ENCODE measurements at regions not wholly inside any gene's neighbourhood (a gene's known extent, or its start where the extent isn't known, plus 50 kb on each side); places are given as distances from the start of the nearest gene placed in this dataset.
"Not testable (repeated sequence)": the region's sequence is repeated elsewhere in the genome, so short reads cannot be mapped to it uniquely, and the experiment has no call there.

GRCh38 chr14:105605464-105606304 lies 79.3 kb downstream of the TMEM121 start:
- peak overlapping the region; percentile 40 for H3K4me2 ChIP-seq (ENCODE audit: low read length)
- H3K27ac ChIP-seq (ENCODE audit: low read depth, low read length), result no peak overlapping the region
- TF ChIP-seq CTCF (IDR thresholded peaks at IDR 0.05; ENCODE audit: low read depth, low read length, poor library complexity, severe bottlenecking), result no peak
- no peak for TF ChIP-seq EZH2phosphoT487 (IDR thresholded peaks at IDR 0.05; ENCODE audit: borderline replicate concordance, low read length)
- H3K9me3 ChIP-seq (ENCODE audit: control insufficient read depth, insufficient read depth, low read length), result no peaks in the 10 kb centered on the region
- peaks cover 28% of the 10 kb centered on the region for H3K4me1 ChIP-seq (ENCODE audit: control insufficient read depth, low read length)
- no peaks in the 10 kb centered on the region for H3K79me2 ChIP-seq (ENCODE audit: control insufficient read depth, low read length)
- H3F3A ChIP-seq (ENCODE audit: control insufficient read depth, insufficient read depth), result no peaks in the 10 kb centered on the region
- H3K4me3 ChIP-seq (ENCODE audit: low read length), result peak overlapping the region; percentile 23
- no peaks in the 10 kb centered on the region for H4K20me1 ChIP-seq (ENCODE audit: control insufficient read depth, insufficient read depth, low read depth, low read length)
- H3K27me3 ChIP-seq (ENCODE audit: control insufficient read depth, low read length), result peaks cover 17% of the 10 kb centered on the region
- no peaks in the 10 kb centered on the region for H3K9me2 ChIP-seq (replicated peaks; ENCODE audit: control insufficient read depth, low read length)
- H3K36me3 ChIP-seq (ENCODE audit: control insufficient read depth, low read length), result no peaks in the 10 kb centered on the region

- H3K36me3 ChIP-seq (ENCODE audit: control insufficient read depth, low read length); H3K9me3 ChIP-seq (ENCODE audit: control insufficient read depth, insufficient read depth, low read length); H3K4me3 ChIP-seq (ENCODE audit: low read length); H3K9me2 ChIP-seq (replicated peaks; ENCODE audit: control insufficient read depth, low read length); H3F3A ChIP-seq (ENCODE audit: control insufficient read depth, insufficient read depth); H3K79me2 ChIP-seq (ENCODE audit: control insufficient read depth, low read length); H4K20me1 ChIP-seq (ENCODE audit: control insufficient read depth, insufficient read depth, low read depth, low read length); H3K27ac ChIP-seq (ENCODE audit: low read depth, low read length); H3K4me2 ChIP-seq (ENCODE audit: low read length): not testable (repeated sequence)
- Histone ChIP-seq H3K27me3 (ENCODE audit: control insufficient read depth, low read length) (peaks cover 17% of the 10 kb centered on the region), H3K4me1 (ENCODE audit: control insufficient read depth, low read length) (peaks cover 28% of the 10 kb centered on the region)
Measured at GRCh38 chr14:105606305-105606975, 80.1 kb downstream of the TMEM121 start.

GRCh38 chr14:105607025-105607424 lies 80.6 kb downstream of the TMEM121 start:
- not testable (repeated sequence) for H3K4me2 ChIP-seq (ENCODE audit: low read length); H3K9me2 ChIP-seq (replicated peaks; ENCODE audit: control insufficient read depth, low read length); H3K4me3 ChIP-seq (ENCODE audit: low read length); H3K79me2 ChIP-seq (ENCODE audit: control insufficient read depth, low read length); H3K36me3 ChIP-seq (ENCODE audit: control insufficient read depth, low read length); H3F3A ChIP-seq (ENCODE audit: control insufficient read depth, insufficient read depth); H3K27ac ChIP-seq (ENCODE audit: low read depth, low read length); H3K9me3 ChIP-seq (ENCODE audit: control insufficient read depth, insufficient read depth, low read length); H4K20me1 ChIP-seq (ENCODE audit: control insufficient read depth, insufficient read depth, low read depth, low read length)
- peaks cover 17% of the 10 kb centered on the region for H3K27me3 ChIP-seq (ENCODE audit: control insufficient read depth, low read length)
- peaks cover 28% of the 10 kb centered on the region for H3K4me1 ChIP-seq (ENCODE audit: control insufficient read depth, low read length)

GRCh38 chr14:105614987-105615386 lies 88.6 kb downstream of the TMEM121 start:
- H3K27me3 ChIP-seq (ENCODE audit: control insufficient read depth, low read length); H3K36me3 ChIP-seq (ENCODE audit: control insufficient read depth, low read length); H3K27ac ChIP-seq (ENCODE audit: low read depth, low read length); H3K9me3 ChIP-seq (ENCODE audit: control insufficient read depth, insufficient read depth, low read length); H3K9me2 ChIP-seq (replicated peaks; ENCODE audit: control insufficient read depth, low read length); H3K4me2 ChIP-seq (ENCODE audit: low read length); H3K79me2 ChIP-seq (ENCODE audit: control insufficient read depth, low read length); H3K4me3 ChIP-seq (ENCODE audit: low read length); H3F3A ChIP-seq (ENCODE audit: control insufficient read depth, insufficient read depth); H4K20me1 ChIP-seq (ENCODE audit: control insufficient read depth, insufficient read depth, low read depth, low read length): not testable (repeated sequence)
- H3K4me1 ChIP-seq (ENCODE audit: control insufficient read depth, low read length), result peaks cover 21% of the 10 kb centered on the region; the same call in 1 of the 2 replicates

GRCh38 chr14:105615986-105616801 lies 89.8 kb downstream of the TMEM121 start:
- not testable (repeated sequence) for H3K4me2 ChIP-seq (ENCODE audit: low read length); H3K9me3 ChIP-seq (ENCODE audit: control insufficient read depth, insufficient read depth, low read length); H3K4me3 ChIP-seq (ENCODE audit: low read length); H3K36me3 ChIP-seq (ENCODE audit: control insufficient read depth, low read length); H4K20me1 ChIP-seq (ENCODE audit: control insufficient read depth, insufficient read depth, low read depth, low read length); H3K79me2 ChIP-seq (ENCODE audit: control insufficient read depth, low read length); H3K27me3 ChIP-seq (ENCODE audit: control insufficient read depth, low read length); H3K27ac ChIP-seq (ENCODE audit: low read depth, low read length); H3F3A ChIP-seq (ENCODE audit: control insufficient read depth, insufficient read depth); H3K9me2 ChIP-seq (replicated peaks; ENCODE audit: control insufficient read depth, low read length)
- peaks cover 21% of the 10 kb centered on the region; the same call in 1 of the 2 replicates for H3K4me1 ChIP-seq (ENCODE audit: control insufficient read depth, low read length)

Measured in DOHH2 (cell line).